GM18907 (cell line): ENCODE measurements at regions not wholly inside any gene's neighbourhood (a gene's known extent, or its start where the extent isn't known, plus 50 kb on each side); places are given as distances from the start of the nearest gene placed in this dataset.

Experiments
- ATAC-seq: cut with Tn5 transposase; IDR thresholded peaks from one replicate; pipeline ENCODE4 v1.9.1; 2021; ENCODE audit warnings: mild to moderate bottlenecking, moderate library complexity; ENCODE audit not compliant: unreplicated experiment

DNA sequence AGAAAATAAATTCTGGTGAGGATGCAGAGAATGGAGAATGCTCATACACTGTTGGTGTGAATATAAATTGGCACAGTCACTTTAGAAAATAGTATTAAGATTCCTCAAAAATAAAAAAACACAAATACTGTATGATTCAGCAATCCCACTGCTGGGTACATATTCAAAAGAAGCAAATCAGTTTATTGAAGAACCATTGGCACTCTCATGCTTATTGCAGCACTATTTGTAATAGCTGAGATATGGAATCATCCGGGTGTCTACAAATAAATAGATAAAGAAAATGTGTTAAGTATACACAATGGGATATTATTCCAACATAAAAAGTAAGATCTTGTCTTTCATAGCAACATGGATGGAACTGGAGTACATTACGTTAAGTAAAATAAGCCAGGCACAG is 579.4 kb upstream of the SEL1L start:
- no peak for ATAC-seq

DNA sequence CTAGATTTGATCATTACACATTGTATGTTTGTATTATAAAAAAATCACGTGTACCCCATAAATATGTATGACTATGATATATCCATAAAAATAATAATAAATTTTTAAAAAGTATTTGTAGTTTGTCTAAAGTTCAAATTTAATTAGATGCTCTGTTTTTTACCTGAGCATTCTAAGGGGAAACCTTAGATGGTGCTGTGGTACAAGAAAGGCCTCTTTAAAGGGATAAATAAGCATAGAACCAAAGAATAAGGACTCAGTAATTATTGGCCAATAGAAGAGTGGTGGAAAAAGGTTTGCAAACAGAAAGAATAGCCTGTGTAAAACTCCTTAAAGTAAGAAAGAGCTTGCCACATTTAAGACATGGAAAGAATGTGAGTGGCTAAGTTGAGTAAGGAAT is 580.1 kb upstream of the SEL1L start:
- no peak for ATAC-seq

GRCh38 chr14:82116721-82117120 is 583.1 kb upstream of the SEL1L start:
- no peak for ATAC-seq

- no peak for ATAC-seq
These were observed 589.0 kb upstream of the SEL1L start for GRCh38 chr14:82122655-82123054.

- ATAC-seq, result no peak
These were observed 590.9 kb upstream of the SEL1L start for GRCh38 chr14:82124511-82124910.

DNA sequence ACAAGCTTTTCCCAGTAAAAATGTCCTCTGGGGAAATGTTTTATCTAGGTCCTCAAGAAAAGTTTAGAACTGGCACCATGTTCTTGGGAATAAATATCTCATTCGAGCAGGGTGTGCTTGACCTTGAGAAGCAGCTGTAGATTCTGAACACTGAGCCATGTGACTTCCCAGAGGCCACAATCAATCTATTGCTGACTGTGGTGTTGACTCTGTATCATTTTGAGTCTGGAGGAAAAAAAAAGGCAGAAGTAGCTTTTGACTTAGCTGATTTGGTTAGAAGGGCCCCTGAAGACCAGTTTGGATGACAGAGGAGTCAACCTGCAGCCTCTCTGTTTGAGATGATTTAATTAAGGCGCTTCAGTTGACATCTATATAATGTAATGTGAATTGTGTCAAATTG is 592.4 kb upstream of the SEL1L start:
- no peak for ATAC-seq

DNA sequence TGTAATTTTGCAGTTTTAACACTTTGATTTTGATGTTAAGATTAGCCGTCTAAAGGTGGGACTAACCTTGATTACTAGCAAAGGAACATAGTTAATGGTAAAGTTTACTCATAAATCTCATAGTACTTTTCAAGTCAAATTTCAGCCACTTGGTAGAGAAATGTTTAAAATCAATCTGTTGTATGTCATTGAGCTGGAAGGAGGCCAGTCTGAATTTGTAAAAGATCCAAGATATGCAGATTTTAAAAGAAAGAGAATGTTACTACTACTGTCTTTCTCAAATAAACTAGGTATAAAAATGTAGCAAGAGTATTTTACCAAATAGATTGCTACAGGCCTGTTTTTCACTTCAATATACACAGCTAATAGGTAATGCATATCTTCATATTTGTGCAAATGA is 600.8 kb upstream of the SEL1L start:
- ATAC-seq, result no peak

- ATAC-seq, result no peak
These were observed 604.8 kb upstream of the SEL1L start for GRCh38 chr14:82138431-82138830.

GRCh38 chr14:82146846-82147245 is 613.2 kb upstream of the SEL1L start:
- ATAC-seq, result no peak

DNA sequence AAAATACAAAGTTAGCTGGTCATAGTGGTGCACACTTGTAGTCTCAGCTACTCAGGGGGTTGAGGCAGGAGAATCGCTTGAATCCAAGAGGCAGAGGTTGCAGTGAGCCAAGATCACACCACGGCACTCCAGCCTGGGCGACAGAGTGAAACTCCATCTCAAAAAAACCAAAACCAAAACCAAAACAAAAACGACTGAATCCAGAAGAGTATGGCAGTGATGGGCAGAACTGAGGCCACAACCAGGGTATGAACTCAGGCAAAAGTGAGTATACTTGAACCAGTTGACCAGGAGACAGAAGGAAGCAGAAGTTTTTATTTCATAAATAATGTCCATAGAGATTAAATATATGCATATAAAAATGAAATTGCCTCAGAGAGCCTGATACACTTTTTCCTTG is 620.0 kb upstream of the SEL1L start:
- ATAC-seq, result no peak

GRCh38 chr14:82159624-82160023 is 626.0 kb upstream of the SEL1L start:
- ATAC-seq, result no peak

GRCh38 chr14:82180139-82180538 is 646.5 kb upstream of the SEL1L start:
- ATAC-seq, result no peak

GRCh38 chr14:82182646-82183045 is 649.0 kb upstream of the SEL1L start:
- no peak for ATAC-seq

GRCh38 chr14:82190742-82191141 is 657.1 kb upstream of the SEL1L start:
- no peak for ATAC-seq

GRCh38 chr14:82192387-82192786 is 658.7 kb upstream of the SEL1L start:
- no peak for ATAC-seq

GRCh38 chr14:82223276-82223675 is 689.6 kb upstream of the SEL1L start:
- no peak for ATAC-seq

DNA sequence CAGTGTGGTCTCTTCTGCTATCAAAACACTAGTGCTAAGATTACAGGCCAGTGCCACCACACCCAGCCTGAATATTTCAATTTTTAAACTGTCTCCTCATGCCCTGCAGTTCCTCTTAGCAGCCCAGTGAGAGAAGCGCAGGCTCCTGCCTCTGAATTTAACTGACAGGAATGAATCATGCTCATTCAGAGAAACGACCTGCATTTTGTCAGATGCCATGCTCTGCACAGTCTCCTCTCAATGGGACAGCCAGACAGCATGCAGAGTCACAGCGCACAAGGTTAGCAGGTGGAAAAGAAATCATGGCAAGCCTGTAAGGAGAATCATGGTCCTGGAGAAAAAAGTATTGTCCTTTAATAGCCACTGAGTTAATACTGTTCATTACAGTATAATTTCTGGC is 691.0 kb upstream of the SEL1L start:
- no peak for ATAC-seq

- no peak for ATAC-seq
These were observed 697.1 kb upstream of the SEL1L start for GRCh38 chr14:82230748-82231147.

DNA sequence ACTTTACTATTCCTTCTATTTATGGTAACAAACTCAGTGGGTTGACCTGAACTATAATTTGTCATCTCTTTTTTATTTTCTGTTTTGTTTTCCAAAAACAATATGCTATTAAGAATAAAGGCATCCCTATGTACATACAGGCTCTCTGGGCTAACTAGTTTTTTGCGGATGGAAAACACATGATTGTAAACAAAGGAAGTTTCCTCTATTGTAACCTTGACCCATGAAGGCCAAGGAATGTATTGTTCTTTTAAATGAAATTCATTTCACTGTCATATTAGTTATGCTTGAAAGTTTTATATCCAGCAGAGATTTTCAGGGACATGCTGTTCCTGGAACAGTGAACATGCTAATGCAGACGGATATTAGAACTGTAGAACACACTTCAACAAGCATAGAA is 705.0 kb upstream of the SEL1L start:
- ATAC-seq, result no peak

DNA sequence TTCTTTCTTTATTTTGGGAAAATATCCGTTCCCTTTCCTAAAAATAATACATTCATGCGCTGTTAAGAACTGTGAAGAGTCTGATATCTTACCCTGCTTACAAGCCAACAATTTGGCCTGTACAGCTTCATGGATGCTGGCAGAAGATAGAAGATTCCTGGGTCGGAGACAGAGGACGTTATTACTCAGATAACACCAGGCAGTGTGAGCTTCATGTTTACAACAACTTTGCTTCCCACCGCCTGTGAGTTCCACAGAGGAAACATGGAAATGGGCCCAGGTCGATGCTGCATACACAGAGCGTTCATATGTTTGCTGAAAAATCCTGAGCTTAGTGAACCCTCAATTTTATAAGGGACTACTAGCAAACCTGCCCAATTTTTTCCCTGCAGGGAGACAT is 705.6 kb upstream of the SEL1L start:
- no peak for ATAC-seq

GRCh38 chr14:82244791-82245190 is 711.1 kb upstream of the SEL1L start:
- no peak for ATAC-seq

GRCh38 chr14:82251494-82251893 is 717.8 kb upstream of the SEL1L start:
- ATAC-seq, result no peak

- ATAC-seq, result no peak
These were observed 736.6 kb upstream of the SEL1L start for GRCh38 chr14:82270286-82270685.

DNA sequence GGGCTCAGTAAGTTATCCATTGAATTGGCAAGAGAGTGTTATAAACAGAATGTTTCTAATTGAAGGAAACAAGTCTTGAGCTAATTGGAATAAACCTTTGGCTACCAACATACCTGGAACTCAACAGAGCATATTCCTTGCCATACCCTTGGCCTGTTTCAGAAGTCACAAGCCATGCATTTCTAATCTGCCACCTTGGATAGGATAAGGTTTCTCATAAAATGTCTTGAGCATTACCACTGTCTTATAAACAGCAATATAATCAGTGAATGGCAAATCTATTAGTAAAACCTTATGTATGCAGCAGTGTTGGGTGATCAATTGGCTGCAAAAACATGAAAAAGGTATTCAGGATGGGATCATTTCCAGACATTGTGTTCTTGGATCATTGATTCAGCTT is 765.2 kb upstream of the SEL1L start:
- no peak for ATAC-seq
